SKM-1 (cell line): ENCODE measurements at regions not wholly inside any gene's neighbourhood (a gene's known extent, or its start where the extent isn't known, plus 50 kb on each side); places are given as distances from the start of the nearest gene placed in this dataset.

Source experiments
- DNase-seq: peaks from one replicate; lab custom pipeline; 2025; ENCODE audit not compliant: unreplicated experiment; lab: John Stamatoyannopoulos, UW

- no peak for DNase-seq
These were observed 116.3 kb upstream of the SPRED2 start for GRCh38 chr2:65548576-65549256.

- DNase-seq, result no peak
These were observed 115.7 kb upstream of the SPRED2 start for GRCh38 chr2:65548064-65548463.

DNA sequence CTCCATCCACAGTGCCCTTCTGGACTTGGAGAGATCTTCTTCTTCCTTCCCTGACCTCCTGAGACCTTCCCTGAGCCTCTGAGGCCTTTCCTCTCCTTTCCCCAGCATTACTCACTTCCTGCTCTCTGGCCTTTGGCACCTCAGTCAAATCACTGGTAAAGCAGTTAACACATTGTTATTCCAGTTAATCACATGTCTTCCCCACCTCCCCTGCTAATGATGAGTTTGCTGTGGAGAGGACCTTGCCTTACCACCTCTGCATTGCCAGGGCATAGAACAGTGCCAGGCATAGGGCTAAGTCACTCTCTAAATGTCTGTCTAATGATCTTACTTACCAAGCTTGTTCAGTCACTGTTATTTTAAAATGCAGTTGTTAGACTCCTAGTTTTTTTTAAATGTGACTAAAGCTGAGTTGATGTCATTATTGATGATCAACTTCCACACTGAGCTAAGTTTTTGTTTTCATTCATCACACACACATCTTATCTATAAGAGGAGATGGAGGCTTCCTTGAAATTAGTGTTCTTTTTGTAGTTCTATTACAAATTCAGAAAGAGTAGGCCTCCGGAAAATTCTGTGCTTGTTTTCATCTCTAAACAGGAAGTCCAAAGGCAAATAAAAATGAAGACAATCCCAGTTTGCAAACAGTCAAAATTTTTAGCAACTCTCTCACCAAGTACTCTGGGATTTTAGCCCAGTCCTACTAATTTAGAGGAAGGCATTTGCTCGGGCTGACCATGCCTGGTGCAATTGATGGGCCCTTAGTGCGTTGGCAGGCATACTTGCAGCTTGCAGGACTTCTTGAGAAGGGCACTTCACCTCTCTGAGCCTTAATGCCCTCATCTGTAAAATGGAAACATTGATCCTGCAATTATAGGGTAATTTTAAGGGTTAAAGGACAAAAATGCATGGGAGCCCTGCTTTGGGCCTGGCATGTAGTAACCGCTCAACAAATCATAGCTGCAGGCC is 113.7 kb upstream of the SPRED2 start:
- DNase-seq, result no peak

DNA sequence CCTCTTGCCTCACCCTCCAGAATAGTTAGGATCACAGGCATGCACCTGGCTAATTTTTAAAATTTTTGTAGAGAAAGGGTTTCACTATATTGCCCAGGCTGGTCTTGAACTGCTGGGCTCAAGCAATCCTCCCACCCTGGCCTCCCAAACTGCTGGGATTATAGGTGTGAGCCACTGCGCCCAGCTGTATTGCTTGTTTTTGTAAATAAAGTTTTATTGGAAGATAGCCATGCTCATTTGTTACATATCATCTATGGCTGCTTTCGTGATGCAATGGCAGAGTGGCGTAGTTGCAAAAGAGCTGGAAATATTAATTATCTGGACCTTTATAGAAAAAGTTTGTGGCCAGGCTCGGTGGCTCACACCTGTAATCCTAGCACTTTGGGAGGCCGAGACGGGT is 109.4 kb upstream of the SPRED2 start:
- DNase-seq, result no peak

- DNase-seq, result no peak
These were observed 107.2 kb upstream of the SPRED2 start for GRCh38 chr2:65539633-65540032.

DNA sequence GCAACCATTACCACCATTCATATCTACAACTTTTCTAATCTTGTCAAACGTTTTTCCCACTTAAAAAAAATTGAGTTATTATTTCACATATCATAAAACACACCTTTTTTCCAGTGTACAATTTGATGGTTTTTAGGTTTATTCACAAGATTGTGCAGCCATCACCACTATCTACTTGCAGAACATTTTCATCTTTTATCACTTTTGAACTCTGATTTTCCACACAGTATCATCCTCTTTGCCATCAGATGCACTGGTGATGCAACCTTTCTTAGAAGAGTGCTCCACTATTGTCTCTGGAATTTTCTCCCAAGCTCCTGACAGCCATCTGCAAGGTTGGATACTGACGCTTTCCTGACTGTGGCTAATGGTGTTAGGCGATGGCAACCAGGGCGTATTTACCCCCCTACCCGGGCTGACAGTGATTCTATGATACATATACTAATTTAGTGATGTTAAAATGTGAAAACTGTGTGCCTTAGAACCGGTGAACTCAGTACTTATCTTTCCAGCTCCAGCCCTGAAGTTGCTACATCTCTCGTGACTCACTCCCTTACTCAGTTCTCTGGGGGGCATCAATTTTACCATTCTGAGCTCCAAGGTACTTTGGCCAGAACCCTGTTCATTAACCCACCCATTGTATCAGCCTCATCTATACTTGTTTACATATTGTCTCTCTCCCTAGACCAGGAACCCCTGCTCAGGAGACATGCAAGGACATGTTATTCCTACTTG is 105.4 kb upstream of the SPRED2 start:
- DNase-seq, result no peak

- DNase-seq, result no peak
These were observed 104.2 kb upstream of the SPRED2 start for GRCh38 chr2:65536596-65536995.

GRCh38 chr2:65532937-65533336 is 100.5 kb upstream of the SPRED2 start:
- DNase-seq, result no peak

- DNase-seq, result no peak
These were observed 99.9 kb upstream of the SPRED2 start for GRCh38 chr2:65532326-65532725.

- no peak for DNase-seq
These were observed 98.3 kb upstream of the SPRED2 start for GRCh38 chr2:65530547-65531320.

- no peak for DNase-seq
These were observed 97.0 kb upstream of the SPRED2 start for GRCh38 chr2:65529419-65529818.

GRCh38 chr2:65528241-65528574 is 95.8 kb upstream of the SPRED2 start:
- no peak for DNase-seq

GRCh38 chr2:65527451-65528240 is 95.2 kb upstream of the SPRED2 start:
- no peak for DNase-seq

GRCh38 chr2:65525616-65526231 is 93.3 kb upstream of the SPRED2 start:
- no peak for DNase-seq

DNA sequence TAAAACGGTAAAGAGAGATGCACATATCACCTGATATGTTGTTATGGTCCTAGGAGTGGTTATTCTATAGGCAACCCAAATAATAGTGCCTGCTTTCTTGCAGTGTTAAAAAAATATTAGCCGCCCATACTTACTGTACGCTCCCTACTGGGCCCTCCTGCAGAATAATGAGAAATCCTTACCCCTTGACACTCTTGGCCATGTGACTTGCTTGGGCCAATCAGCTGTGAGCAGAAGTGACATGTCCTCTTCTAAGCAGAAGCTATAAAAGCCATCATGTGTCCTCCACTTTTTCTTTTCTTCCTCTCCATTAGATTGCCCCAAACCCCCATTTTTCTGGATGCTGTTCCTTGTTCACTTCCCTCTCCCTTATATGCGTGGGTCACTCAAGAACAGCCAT is 90.5 kb upstream of the SPRED2 start:
- DNase-seq, result no peak

GRCh38 chr2:65518751-65519150 is 86.4 kb upstream of the SPRED2 start:
- DNase-seq, result no peak

GRCh38 chr2:65514555-65515195 is 82.3 kb upstream of the SPRED2 start:
- no peak for DNase-seq

DNA sequence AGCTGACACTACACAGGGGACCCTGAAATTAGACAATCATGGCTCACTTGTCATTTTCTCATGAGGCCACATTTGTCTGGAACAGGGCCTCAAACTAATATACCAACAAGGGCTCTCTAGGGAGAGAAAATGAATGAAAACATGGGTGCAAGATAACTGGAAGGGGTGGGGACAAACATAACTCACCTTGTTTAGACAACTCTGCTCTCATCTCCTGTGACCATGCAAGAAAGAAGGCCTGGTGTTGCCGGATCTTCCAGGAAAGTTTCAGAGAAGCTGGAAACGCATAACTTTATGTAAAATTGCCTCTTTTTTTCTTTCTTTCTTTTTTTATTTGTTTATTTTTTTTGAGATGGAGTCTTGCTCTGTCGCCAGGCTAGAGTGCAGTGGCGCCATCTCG is 80.4 kb upstream of the SPRED2 start:
- DNase-seq, result no peak

GRCh38 chr2:65511306-65511705 is 78.9 kb upstream of the SPRED2 start:
- DNase-seq, result no peak
